Cardiac muscle cell (in vitro differentiated cells and primary cell): ENCODE measurements at regions not wholly inside any gene's neighbourhood (a gene's known extent, or its start where the extent isn't known, plus 50 kb on each side); places are given as distances from the start of the nearest gene placed in this dataset.

ENCODE experiments used
- DNase-seq, 2 donors: peaks; one replicate each; pipeline versions ENCODE4 v3.0.0 to v3.0.0-alpha.2; 2010 to 2017; ENCODE audit warnings: low read depth in 1 of 2, low spot score in 1 of 2
- H3K27ac ChIP-seq: fragments of 200-600 bp; sonication (generic); 2 replicates; pipeline ENCODE4 v1.5.1; 2016
- H3K27me3 ChIP-seq: fragments of 200-600 bp; sonication (generic); 2 replicates; pipeline ENCODE4 v1.6.0; 2016; ENCODE audit warnings: control low read depth
- H3K36me3 ChIP-seq: fragments of 200-600 bp; sonication (generic); 2 replicates; pipeline ENCODE4 v1.5.1; 2016; ENCODE audit warnings: control low read depth
- H3K4me1 ChIP-seq: fragments of 200-600 bp; sonication (generic); 2 replicates; pipeline ENCODE4 v1.8.1; 2017; ENCODE audit warnings: low read depth, mild to moderate bottlenecking, mixed run types
- H3K4me3 ChIP-seq: fragments of 200-600 bp; sonication (generic); 2 replicates; pipeline ENCODE4 v1.5.1; 2016; ENCODE audit warnings: mild to moderate bottlenecking
- H3K9me3 ChIP-seq: fragments of 200-600 bp; sonication (generic); 2 replicates; pipeline ENCODE4 v1.5.1; 2017; ENCODE audit warnings: low read depth, mild to moderate bottlenecking, control low read depth
- CTCF ChIP-seq: IDR thresholded peaks from 2 replicates; pipeline ENCODE4 v1.5.1; 2012; ENCODE audit warnings: low read depth, mild to moderate bottlenecking, low read length

- no peak for DNase-seq
- H3K27ac ChIP-seq = no peak overlapping the region
- no peak for TF ChIP-seq CTCF
Observed at GRCh38 chr10:91117505-91117904, 103.0 kb upstream of the PCGF5 start.

GRCh38 chr10:91120348-91120747 lies 100.1 kb upstream of the PCGF5 start:
- no peak for TF ChIP-seq CTCF
- DNase-seq = no peak
- Histone ChIP-seq H3K4me1 (no peaks in the 10 kb centered on the region), H3K4me3 (no peak overlapping the region), H3K9me3 (no peaks in the 10 kb centered on the region), H3K27me3 (no peaks in the 10 kb centered on the region), H3K27ac (no peak overlapping the region), H3K36me3 (no peaks in the 10 kb centered on the region)

More at GRCh38 chr10:91117505-91117904, 103.0 kb upstream of the PCGF5 start:
- Histone ChIP-seq H3K4me1 (no peaks in the 10 kb centered on the region), H3K27me3 (no peaks in the 10 kb centered on the region), H3K36me3 (no peaks in the 10 kb centered on the region), H3K9me3 (no peaks in the 10 kb centered on the region), H3K4me3 (no peak overlapping the region)

GRCh38 chr10:91123261-91123660 lies 97.2 kb upstream of the PCGF5 start:
- no peak for DNase-seq
- TF ChIP-seq CTCF = no peak
- Histone ChIP-seq H3K36me3 (no peaks in the 10 kb centered on the region), H3K27ac (no peak overlapping the region), H3K27me3 (no peaks in the 10 kb centered on the region), H3K4me3 (no peak overlapping the region), H3K9me3 (no peaks in the 10 kb centered on the region), H3K4me1 (no peaks in the 10 kb centered on the region)

- no peaks in the 10 kb centered on the region for H3K9me3 ChIP-seq
- no peaks in the 10 kb centered on the region for H3K4me1 ChIP-seq
- H3K4me3 ChIP-seq = no peak overlapping the region
- no peaks in the 10 kb centered on the region for H3K36me3 ChIP-seq
- DNase-seq = no peak
- no peak for TF ChIP-seq CTCF
- H3K27ac ChIP-seq = no peak overlapping the region
- H3K27me3 ChIP-seq = no peaks in the 10 kb centered on the region
Observed at GRCh38 chr10:91124016-91124415, 96.4 kb upstream of the PCGF5 start.

GRCh38 chr10:91126471-91126870 lies 94.0 kb upstream of the PCGF5 start:
- no peak for DNase-seq
- TF ChIP-seq CTCF = no peak
- H3K27ac ChIP-seq = no peak overlapping the region
- no peaks in the 10 kb centered on the region for H3K36me3 ChIP-seq
- H3K4me1 ChIP-seq = no peaks in the 10 kb centered on the region
- H3K27me3 ChIP-seq = no peaks in the 10 kb centered on the region
- no peak overlapping the region for H3K4me3 ChIP-seq
- H3K9me3 ChIP-seq = no peaks in the 10 kb centered on the region
